ENCODE measurements at regions not wholly inside any gene's neighbourhood (a gene's known extent, or its start where the extent isn't known, plus 50 kb on each side); places are given as distances from the start of the nearest gene placed in this dataset.

- DNase-seq = no peak
Measured at GRCh38 chr5:6193310-6193709, 185.0 kb downstream of the MED10 start.

DNA sequence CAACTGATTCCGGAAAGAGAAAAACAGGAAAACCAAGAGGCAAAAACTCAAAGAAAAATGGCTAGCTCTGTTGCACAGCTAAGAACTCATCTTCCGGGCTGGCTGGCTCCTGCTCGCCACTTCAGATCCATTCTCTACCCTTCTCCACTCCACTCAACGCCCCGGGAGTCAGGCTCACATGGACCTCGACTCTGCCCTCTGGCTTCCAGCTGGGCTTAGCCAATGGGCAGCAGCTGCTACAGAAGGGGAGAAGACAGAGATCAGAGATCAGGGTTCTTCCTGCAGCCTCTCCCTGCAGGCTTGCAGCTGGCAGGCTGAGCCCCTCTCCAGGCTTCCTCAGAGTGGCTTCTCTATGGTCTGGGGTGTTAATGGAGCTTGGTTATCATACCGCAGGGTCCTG is 187.5 kb downstream of the MED10 start:
- DNase-seq = no peak

DNA sequence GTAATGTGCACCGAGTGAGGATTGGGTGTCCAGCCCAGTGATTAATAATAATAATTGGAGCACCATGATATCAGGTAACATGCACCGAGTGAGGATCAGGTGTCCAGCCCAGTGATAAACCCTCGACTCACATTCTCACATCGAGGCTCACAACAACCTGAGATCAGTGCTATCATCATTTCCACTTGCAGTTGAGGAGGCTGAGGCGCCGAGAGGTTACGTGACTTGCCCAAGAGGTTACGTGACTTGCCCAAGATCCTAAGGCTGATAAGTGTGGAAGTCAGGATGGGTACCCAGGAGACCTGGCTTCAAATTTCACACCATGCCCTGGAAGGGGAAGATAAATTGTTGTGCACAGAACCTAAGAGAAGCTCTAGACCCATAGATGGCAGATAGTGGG is 189.4 kb downstream of the MED10 start:
- no peak for DNase-seq

GRCh38 chr5:6188344-6188743 is 190.0 kb downstream of the MED10 start:
- DNase-seq = no peak

DNA sequence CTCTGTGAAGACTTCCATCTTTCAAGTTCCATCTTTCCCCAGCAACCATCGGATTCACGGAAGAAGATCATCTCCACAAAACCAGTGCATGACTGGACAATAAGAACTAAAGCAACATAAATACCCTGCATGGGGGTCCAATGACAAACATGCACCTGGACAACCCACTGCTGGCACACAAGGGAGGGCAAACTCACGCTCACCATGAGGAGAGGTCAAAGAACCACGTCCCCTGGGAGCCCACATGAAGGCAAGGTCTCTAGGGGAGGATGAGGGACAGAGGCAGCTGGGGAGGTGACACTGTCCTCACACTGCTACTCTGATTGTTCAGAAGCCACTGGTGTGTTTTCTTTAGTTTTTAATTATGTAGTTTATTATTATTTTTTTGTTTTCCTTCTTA is 190.8 kb downstream of the MED10 start:
- no peak for DNase-seq

GRCh38 chr5:6185574-6185973 is 192.8 kb downstream of the MED10 start:
- no peak for DNase-seq

DNA sequence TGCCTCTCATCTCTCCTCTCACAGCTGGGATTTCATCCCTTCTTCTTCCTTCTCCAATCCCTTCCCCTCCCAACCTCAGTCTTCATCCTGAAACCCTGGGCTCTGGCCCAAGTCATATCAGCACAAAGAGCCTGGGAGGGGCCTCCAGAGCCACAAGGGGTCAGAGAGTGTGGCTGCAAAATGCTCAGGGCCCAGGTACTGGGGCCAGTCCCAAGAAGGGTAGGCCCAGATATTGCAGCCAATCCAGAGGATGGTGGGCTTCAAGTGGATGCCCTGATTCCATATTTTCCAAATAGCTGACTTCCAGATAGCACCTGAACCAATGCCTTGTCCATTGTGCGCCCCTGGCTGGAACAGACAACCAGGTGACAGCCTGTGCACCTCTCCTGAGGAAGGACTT is 193.9 kb downstream of the MED10 start:
- no peak for DNase-seq

- DNase-seq = no peak
Measured at GRCh38 chr5:6183391-6184390, 194.7 kb downstream of the MED10 start.

GRCh38 chr5:6182271-6182815 is 196.0 kb downstream of the MED10 start:
- DNase-seq = no peak

DNA sequence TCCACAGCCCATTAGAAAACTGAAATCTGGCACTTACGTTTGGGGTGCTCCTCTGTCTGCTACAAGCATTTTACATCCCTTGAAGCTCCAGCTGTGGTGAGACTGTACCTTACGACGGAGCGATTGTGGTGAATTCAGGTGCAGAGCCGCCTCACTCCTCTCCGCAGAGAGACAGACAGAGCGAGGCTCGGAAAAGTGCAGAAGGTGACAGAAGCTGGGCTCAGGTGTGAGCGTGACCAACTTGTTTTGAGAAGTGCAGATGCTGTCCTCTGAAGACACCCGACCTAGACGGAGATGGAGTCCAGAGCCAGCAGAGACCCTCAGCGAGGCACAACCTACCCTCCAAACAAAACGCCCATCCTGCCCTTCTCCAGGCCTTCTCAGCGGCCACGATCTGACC is 196.5 kb downstream of the MED10 start:
- DNase-seq = no peak

GRCh38 chr5:6181147-6181729 is 197.1 kb downstream of the MED10 start:
- no peak for DNase-seq

DNA sequence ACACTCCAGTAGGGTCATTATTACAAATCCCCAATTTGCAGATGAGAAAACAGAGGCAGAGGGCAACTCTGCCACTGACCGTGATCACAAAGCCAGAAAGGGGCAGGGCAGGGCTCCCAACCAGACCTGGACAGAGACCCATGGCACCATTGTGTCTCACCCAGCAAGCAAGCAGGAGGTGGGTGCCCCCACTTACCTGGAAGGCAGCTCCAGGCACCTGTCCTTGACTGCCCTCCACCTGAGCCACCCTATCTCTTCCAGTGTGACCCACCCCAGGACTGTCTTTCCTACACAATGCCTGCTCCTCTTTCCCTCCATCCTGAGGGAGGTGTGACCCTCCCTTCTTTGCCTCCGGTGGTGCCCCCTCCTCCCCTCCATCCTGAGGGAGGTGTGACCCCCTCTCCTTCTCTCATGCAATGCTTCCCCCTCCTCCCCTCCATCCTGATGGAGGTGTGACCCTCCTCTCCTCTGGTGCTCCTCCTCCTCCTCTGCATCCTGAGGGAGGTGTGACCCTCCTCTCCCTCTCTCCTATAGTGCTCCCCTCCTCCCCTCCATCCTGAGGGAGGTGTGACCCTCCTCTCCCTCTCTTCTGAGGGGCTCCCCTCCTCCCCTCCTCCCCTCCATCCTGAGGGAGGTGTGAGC is 198.0 kb downstream of the MED10 start:
- DNase-seq = no peak

- DNase-seq = no peak
Measured at GRCh38 chr5:6178846-6179532, 199.4 kb downstream of the MED10 start.

DNA sequence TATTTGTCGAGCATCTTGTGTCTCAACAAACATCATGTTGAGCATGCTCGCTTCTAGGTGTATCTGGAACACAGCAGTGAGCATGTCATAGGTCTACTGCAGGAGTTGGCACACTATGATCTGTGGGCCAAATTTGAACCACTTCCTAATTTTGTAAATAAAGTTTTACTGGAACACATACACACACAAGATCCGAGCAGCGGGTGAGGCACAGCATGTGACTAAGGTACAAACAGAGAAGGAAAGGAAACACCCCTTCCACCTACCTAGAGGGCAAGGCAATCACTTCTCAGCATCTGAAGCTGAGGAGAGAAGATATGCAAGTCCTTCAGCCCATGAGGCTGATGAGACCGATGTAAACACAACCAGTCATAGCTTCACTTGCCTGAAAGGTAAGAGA is 200.4 kb downstream of the MED10 start:
- DNase-seq = no peak

DNA sequence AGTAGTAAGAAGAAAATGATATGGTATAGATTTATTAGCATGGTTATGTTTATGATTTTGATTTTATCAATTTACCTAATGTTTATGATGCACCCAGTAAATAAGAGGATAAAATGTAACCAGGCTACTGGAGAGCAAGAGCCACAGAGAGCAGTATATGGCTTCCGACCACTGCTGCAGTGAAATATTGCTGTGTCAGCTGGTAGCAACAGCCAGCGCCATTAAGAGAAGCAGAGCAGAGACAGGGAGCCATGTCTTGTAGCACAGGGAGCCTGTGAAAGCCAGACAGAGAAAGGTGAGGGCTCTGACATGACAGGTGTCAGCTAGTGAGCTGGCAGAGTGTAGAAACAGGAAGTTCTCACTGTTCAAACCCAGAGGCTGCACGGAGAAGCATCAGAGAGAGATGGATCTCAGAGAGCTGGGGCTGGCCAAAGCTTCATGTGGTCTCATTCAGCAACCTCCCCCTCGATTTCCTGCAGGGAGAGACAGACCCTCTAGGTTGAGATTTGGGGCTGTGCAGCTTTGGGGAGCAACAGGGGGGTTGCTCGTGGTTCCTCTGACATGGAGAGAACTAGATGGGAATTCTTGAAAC is 202.1 kb downstream of the MED10 start:
- DNase-seq = no peak

DNA sequence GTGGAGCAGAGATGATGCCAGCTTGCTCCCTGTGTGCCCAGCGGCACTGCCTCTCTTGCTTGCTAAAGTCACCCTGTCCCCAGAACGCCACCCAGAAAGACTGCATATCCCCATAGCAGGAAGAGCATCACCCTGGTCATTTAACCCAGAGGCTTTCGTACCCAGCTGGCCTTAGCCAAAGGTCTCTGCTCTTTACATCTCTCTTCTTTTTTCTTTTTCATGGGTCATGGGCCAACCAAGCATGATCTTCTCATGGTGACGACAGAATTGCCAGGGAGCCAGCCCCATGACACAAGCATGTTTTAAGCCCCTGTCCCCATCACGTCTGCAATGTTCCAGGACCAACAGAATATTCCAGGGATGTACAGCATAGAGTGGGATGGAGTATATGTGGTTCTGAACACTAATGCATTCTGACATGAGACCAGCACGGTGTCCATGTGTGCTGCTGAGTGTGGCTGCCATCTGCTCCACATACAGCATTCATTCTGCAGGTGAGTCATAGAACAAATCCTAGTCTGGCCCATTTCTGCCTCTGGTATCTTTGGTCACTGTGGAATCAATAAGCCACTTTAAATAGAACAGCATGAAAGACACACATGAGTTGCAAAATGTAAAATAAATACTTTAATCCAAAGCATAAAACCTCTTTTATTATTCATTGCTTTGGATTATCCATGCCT is 203.0 kb downstream of the MED10 start:
- DNase-seq = no peak

- no peak for DNase-seq
Measured at GRCh38 chr5:6169660-6170059, 208.7 kb downstream of the MED10 start.

GRCh38 chr5:6166698-6167394 is 211.5 kb downstream of the MED10 start:
- DNase-seq = no peak

DNA sequence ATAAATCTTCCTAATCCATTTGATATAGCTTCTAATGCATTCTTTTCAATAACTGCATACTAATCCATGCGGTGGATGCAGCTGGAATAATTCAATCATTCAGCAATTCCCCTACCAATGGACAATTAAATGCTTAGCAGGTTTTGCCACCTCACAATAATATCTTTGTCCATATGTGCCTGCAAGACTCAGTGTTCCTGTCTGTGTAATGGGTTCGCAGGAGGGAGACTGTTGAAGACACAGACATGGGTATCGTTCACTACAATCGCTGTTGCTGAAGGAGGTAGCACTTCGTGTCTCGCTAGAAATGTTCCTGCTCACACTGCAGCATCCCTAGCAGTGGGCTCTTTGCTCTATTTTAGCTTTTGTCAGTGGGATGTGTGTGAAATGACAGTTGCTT is 214.4 kb downstream of the MED10 start:
- DNase-seq = no peak

DNA sequence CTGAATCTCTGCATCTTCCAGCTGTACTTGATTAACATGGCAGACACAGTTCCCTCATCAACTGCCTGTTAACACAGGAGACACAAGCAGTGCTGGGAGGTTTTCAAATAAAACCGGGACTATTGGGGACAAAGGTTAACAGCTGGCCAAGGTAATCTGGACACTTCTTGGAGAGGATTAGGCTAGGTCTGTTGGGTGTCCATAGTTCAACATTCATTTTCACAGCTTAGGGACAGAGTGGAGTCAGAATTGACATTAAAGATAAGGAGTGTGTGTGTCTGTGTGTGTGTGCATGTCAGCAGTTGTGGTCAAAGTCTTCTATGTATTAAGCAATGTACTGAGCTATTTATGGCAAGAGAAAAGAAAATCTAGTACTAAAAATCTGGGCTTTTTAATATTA is 216.2 kb downstream of the MED10 start:
- no peak for DNase-seq

- DNase-seq = no peak
Measured at GRCh38 chr5:6161257-6161656, 217.1 kb downstream of the MED10 start.

Measured in stimulated activated CD4-positive, alpha-beta T cell treated with anti-CD3 and anti-CD28 coated beads, Interleukin-1b, Interleukin-23, amount 100 ng/mL, for 48 hours (primary cell).